Activated T-helper 1 cell treated with anti-CD3 and anti-CD28 coated beads, Interleukin-12 subunit alpha, Interleukin-12 subunit beta, Interleukin-2, Interleukin-4 antibody, amounts not matched to agents 30 ng/mL and 10 ng/mL and 1 ng/mL, durations not matched to agents 14 hours and 24 hours and 36 hours (primary cell): ENCODE measurements at regions not wholly inside any gene's neighbourhood (a gene's known extent, or its start where the extent isn't known, plus 50 kb on each side); places are given as distances from the start of the nearest gene placed in this dataset.
"Not testable (repeated sequence)": the region's sequence is repeated elsewhere in the genome, so short reads cannot be mapped to it uniquely, and the experiment has no call there.

ENCODE experiments used
- DNase-seq: peaks from one replicate; pipeline ENCODE4 v3.0.0; 2021; ENCODE audit warnings: low spot score
- H3K27ac Mint-ChIP-seq: one replicate; pipeline ENCODE4 v1.8.0; 2021; ENCODE audit warnings: mild to moderate bottlenecking, mixed read lengths
- H3K27me3 Mint-ChIP-seq: one replicate; pipeline ENCODE4 v1.8.0; 2022; ENCODE audit warnings: mild to moderate bottlenecking, moderate library complexity, mixed read lengths; ENCODE audit not compliant: insufficient read depth
- H3K36me3 Mint-ChIP-seq: one replicate; pipeline ENCODE4 v1.8.0; 2021; ENCODE audit warnings: low read depth, mixed read lengths
- H3K4me1 Mint-ChIP-seq: one replicate; pipeline ENCODE4 v1.8.0; 2021; ENCODE audit warnings: low read depth, mixed read lengths
- H3K4me3 Mint-ChIP-seq: one replicate; pipeline ENCODE4 v1.8.0; 2021; ENCODE audit warnings: mild to moderate bottlenecking, moderate library complexity, mixed read lengths
- H3K9me3 Mint-ChIP-seq: one replicate; pipeline ENCODE4 v1.8.0; 2021; ENCODE audit warnings: mixed read lengths
- intact Hi-C: fragments of 100-400 bp; cut with micrococcal nuclease; formaldehyde crosslinking; loops from one replicate; pipeline ENCODE4 v1.15.1; 2024

GRCh38 chr3:158026236-158026635 lies 80.0 kb downstream of the SHOX2 start:
- no peak overlapping the region for H3K4me3 Mint-ChIP-seq
- intact Hi-C loops = no loop called here
- H3K36me3 Mint-ChIP-seq = no peaks in the 10 kb centered on the region
- no peaks in the 10 kb centered on the region for H3K4me1 Mint-ChIP-seq
- no peak for DNase-seq
- H3K27ac Mint-ChIP-seq = no peak overlapping the region
- no peaks in the 10 kb centered on the region for H3K27me3 Mint-ChIP-seq
- H3K9me3 Mint-ChIP-seq = peaks cover 9% of the 10 kb centered on the region

- H3K4me1 Mint-ChIP-seq, H3K27ac Mint-ChIP-seq, intact Hi-C loops, DNase-seq, H3K27me3 Mint-ChIP-seq, H3K4me3 Mint-ChIP-seq, H3K36me3 Mint-ChIP-seq: not testable (repeated sequence)
- H3K9me3 Mint-ChIP-seq = peaks cover 12% of the 10 kb centered on the region
These were observed 86.3 kb downstream of the SHOX2 start for GRCh38 chr3:158019897-158020296.

GRCh38 chr3:158018462-158018861 lies 87.8 kb downstream of the SHOX2 start:
- Mint-ChIP-seq H3K36me3 (no peaks in the 10 kb centered on the region), H3K27me3 (no peaks in the 10 kb centered on the region), H3K27ac (no peak overlapping the region), H3K4me1 (no peaks in the 10 kb centered on the region), H3K9me3 (peaks cover 12% of the 10 kb centered on the region), H3K4me3 (no peak overlapping the region)
- no peak for DNase-seq
- intact Hi-C loops = no loop called here

- Mint-ChIP-seq H3K27me3 (no peaks in the 10 kb centered on the region), H3K4me3 (no peak overlapping the region), H3K9me3 (peaks cover 4% of the 10 kb centered on the region), H3K36me3 (no peaks in the 10 kb centered on the region), H3K27ac (no peak overlapping the region), H3K4me1 (no peaks in the 10 kb centered on the region)
- intact Hi-C loops = no loop called here
- DNase-seq = no peak
These were observed 93.3 kb downstream of the SHOX2 start for GRCh38 chr3:158012901-158013300.

GRCh38 chr3:158005391-158006100 lies 100.7 kb downstream of the SHOX2 start:
- Mint-ChIP-seq H3K27ac (no peak overlapping the region), H3K4me3 (no peak overlapping the region), H3K9me3 (peaks cover 4% of the 10 kb centered on the region), H3K36me3 (no peaks in the 10 kb centered on the region), H3K4me1 (no peaks in the 10 kb centered on the region), H3K27me3 (no peaks in the 10 kb centered on the region)
- intact Hi-C loops = no loop called here
- DNase-seq = no peak

GRCh38 chr3:157999246-157999645 lies 107.0 kb downstream of the SHOX2 start:
- no peak overlapping the region for H3K27ac Mint-ChIP-seq
- peaks cover 4% of the 10 kb centered on the region for H3K9me3 Mint-ChIP-seq
- H3K27me3 Mint-ChIP-seq = no peaks in the 10 kb centered on the region
- no peak overlapping the region for H3K4me3 Mint-ChIP-seq
- intact Hi-C loops = no loop called here
- DNase-seq = no peak
- H3K4me1 Mint-ChIP-seq = no peaks in the 10 kb centered on the region
- no peaks in the 10 kb centered on the region for H3K36me3 Mint-ChIP-seq

GRCh38 chr3:157982359-157982758 lies 123.9 kb downstream of the SHOX2 start:
- DNase-seq = no peak
- Mint-ChIP-seq H3K9me3 (no peaks in the 10 kb centered on the region), H3K27me3 (no peaks in the 10 kb centered on the region), H3K4me3 (no peak overlapping the region), H3K4me1 (no peaks in the 10 kb centered on the region), H3K27ac (no peak overlapping the region), H3K36me3 (no peaks in the 10 kb centered on the region)
- intact Hi-C loops = no loop called here

GRCh38 chr3:157981819-157982218 lies 124.4 kb downstream of the SHOX2 start:
- Mint-ChIP-seq H3K27ac (no peak overlapping the region), H3K4me1 (no peaks in the 10 kb centered on the region), H3K9me3 (no peaks in the 10 kb centered on the region), H3K27me3 (no peaks in the 10 kb centered on the region), H3K4me3 (no peak overlapping the region), H3K36me3 (no peaks in the 10 kb centered on the region)
- DNase-seq = no peak
- intact Hi-C loops = no loop called here

- H3K9me3 Mint-ChIP-seq = no peaks in the 10 kb centered on the region
- no peaks in the 10 kb centered on the region for H3K4me1 Mint-ChIP-seq
- no peaks in the 10 kb centered on the region for H3K27me3 Mint-ChIP-seq
- H3K4me3 Mint-ChIP-seq = no peak overlapping the region
- no peak overlapping the region for H3K27ac Mint-ChIP-seq
- H3K36me3 Mint-ChIP-seq = no peaks in the 10 kb centered on the region
- intact Hi-C loops = no loop called here
- no peak for DNase-seq
These were observed 127.2 kb downstream of the SHOX2 start for GRCh38 chr3:157979022-157979421.

GRCh38 chr3:157961665-157962064 lies 144.6 kb downstream of the SHOX2 start:
- Mint-ChIP-seq H3K4me1 (no peaks in the 10 kb centered on the region), H3K36me3 (no peaks in the 10 kb centered on the region)
- intact Hi-C loops = no loop called here

GRCh38 chr3:157958457-157958856 lies 147.8 kb downstream of the SHOX2 start:
- no peaks in the 10 kb centered on the region for H3K27me3 Mint-ChIP-seq
- no peaks in the 10 kb centered on the region for H3K36me3 Mint-ChIP-seq
- no peaks in the 10 kb centered on the region for H3K9me3 Mint-ChIP-seq
- H3K4me3 Mint-ChIP-seq = no peak overlapping the region
- intact Hi-C loops = no loop called here
- no peak for DNase-seq
- H3K4me1 Mint-ChIP-seq = no peaks in the 10 kb centered on the region
- no peak overlapping the region for H3K27ac Mint-ChIP-seq

More at GRCh38 chr3:157961665-157962064, 144.6 kb downstream of the SHOX2 start:
- Mint-ChIP-seq H3K27ac (no peak overlapping the region), H3K9me3 (no peaks in the 10 kb centered on the region), H3K4me3 (no peak overlapping the region), H3K27me3 (no peaks in the 10 kb centered on the region)
- DNase-seq = no peak

GRCh38 chr3:157956850-157957249 lies 149.4 kb downstream of the SHOX2 start:
- no peak for DNase-seq
- Mint-ChIP-seq H3K9me3 (no peaks in the 10 kb centered on the region), H3K4me1 (no peaks in the 10 kb centered on the region), H3K27me3 (no peaks in the 10 kb centered on the region), H3K36me3 (no peaks in the 10 kb centered on the region), H3K4me3 (no peak overlapping the region), H3K27ac (no peak overlapping the region)
- intact Hi-C loops = no loop called here

GRCh38 chr3:157956176-157956575 lies 150.0 kb downstream of the SHOX2 start:
- Mint-ChIP-seq H3K27me3 (no peaks in the 10 kb centered on the region), H3K4me3 (no peak overlapping the region), H3K9me3 (no peaks in the 10 kb centered on the region), H3K4me1 (no peaks in the 10 kb centered on the region), H3K36me3 (no peaks in the 10 kb centered on the region), H3K27ac (no peak overlapping the region)
- intact Hi-C loops = no loop called here
- no peak for DNase-seq

- no peak for DNase-seq
- Mint-ChIP-seq H3K4me1 (no peaks in the 10 kb centered on the region), H3K27ac (no peak overlapping the region)
These were observed 152.7 kb downstream of the SHOX2 start for GRCh38 chr3:157953565-157953964.

More at GRCh38 chr3:157953565-157953964, 152.7 kb downstream of the SHOX2 start:
- intact Hi-C loops = no loop called here
- H3K27me3 Mint-ChIP-seq = no peaks in the 10 kb centered on the region
- H3K36me3 Mint-ChIP-seq = no peaks in the 10 kb centered on the region
- no peak overlapping the region for H3K4me3 Mint-ChIP-seq
- H3K9me3 Mint-ChIP-seq = no peaks in the 10 kb centered on the region
